ENCODE measurements at regions not wholly inside any gene's neighbourhood (a gene's known extent, or its start where the extent isn't known, plus 50 kb on each side); places are given as distances from the start of the nearest gene placed in this dataset.

DNA sequence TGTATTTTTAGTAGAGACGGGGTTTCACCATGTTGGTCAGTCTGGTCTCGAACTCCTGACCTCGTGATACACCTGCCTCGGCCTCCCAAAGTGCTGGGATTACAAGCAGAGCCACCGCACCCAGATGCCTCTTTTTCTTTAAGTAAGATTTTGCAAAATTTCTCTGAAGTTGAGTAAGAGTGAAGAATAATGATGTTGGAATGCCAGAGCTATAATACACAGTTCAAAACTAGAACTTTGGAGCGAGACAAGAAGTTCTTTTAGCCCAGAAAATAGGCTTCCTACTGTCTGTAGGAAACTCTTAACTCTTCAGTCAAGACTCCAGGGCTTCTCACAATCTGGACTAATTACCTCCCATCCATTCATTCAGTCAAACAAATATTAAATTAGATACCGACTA lies 51.4 kb downstream of the MARCHF4 start:
- DNase-seq, result no peak

DNA sequence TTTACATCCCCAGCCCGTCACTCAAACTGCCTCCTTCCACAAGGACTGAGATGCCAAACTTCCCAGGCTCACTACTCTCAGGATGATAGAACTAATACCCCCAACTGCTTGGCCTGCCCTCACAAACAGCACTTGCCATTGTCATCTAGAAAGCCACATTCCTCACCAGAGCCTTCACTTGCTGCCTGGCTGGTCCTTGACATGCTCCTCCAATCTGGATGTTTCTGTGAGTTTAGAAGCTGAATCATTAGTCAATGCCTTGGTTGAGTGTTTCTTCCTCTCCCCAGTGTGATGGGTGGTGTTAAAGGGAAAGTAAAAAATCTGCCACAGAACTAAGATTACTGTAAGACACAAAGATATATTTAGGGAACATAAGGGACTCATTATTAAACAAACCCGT lies 52.5 kb downstream of the MARCHF4 start:
- DNase-seq, result no peak

DNA sequence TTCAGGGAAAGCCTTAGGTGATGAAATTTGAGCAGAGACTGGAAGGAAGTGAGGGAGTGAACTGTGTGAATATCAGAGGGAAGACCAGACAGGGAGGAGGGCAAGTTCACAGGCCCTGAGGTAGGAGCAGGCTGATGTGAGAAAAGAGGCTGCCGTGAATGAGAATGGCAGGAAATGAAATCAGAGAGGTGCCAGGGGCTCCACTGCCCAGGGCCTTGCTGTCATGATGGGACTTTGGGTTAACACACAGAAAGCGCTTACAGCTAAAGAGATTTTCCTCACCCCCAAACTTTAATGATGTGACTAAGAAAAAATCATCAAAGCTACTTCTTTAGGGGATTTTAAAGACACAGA lies 53.8 kb downstream of the MARCHF4 start:
- DNase-seq, result no peak

DNA sequence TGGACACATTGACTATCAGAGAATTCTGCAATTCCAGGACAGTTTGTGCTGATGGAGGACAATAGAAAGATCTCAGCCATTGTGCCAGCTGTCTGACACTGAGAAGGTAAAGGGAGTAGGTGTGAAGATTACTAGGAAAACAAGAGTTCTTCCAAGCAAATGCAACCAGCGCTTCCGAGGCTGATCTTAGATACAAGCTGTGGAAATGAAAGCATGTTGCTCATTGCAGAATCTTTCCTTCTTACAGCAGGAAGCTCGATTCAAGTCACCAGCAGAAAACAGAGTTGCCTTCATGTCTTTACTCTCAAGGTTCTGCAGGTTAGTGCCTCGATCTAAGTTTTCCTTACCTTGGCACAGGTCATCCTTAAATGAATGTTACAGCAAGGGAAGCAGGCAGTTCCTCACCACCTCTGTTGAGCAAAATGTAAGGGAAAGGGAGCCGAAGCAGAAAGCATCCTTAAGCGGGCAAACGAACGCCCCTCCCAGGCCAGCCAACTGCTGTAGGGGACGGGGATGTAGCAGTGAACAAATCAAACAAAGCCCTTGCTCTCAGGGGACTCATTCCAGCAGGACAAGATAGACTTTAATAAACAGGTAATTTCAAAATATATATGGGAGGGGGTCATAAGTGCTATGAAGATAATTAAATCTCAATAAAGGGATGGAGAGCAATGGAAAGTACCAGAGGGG lies 54.3 kb downstream of the MARCHF4 start:
- DNase-seq, result no peak

DNA sequence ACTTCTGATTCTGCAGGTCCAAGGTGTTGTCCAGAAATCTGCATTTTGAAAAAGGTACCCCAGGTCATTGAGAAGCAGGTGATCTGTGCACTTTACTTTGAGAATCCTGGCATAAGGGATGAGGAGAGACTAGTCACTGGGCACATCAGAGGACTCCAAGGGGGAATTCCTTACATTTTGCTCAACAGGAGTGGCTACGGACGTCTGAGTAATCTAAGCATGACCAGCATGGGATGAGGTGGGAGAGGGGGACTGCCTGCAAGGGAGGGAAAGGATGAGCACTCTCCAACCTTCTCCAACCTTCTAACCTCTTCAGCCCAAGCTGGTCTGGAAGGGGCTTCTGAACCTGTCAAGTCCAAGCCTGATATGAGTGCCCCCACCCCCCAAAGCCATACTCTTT lies 55.5 kb downstream of the MARCHF4 start:
- DNase-seq, result no peak

DNA sequence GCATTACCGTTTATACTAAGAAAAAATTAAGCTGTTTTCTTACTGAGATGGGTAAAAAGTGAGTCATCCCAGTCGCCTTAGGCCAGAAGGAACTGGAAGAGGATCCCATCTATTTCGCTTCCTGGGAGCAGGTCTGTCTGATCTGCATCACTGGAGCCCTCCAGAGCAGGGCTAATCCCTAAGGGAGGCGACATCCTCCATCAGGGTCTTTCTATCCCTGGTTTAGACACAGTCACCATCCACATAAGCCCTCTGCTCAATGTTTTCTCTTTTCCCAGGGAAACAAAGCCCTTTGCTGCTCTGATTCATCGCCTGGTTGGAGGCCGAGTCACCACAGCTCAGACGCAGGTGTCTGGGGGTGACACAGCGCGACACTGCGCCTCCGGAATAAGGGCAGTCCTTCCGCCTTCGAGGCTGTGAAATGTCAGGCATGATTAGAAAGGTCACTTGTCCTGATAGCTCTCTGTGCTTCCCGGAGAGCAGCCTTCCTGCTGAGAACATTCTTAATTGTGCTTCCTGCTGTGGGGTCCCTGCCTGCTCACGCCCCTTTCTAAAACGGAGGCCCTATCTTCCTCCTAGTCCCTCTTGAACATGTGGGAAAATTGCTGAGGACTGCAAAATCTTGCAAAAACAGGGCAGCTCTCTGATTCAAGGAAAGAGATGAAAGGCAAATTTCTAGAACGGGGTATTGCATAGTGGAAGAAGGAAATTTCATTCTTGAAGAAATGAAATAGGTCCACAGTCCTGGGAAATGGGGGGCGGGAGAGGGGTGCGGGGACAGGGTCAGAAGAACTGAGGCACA lies 56.3 kb downstream of the MARCHF4 start:
- no peak for DNase-seq

DNA sequence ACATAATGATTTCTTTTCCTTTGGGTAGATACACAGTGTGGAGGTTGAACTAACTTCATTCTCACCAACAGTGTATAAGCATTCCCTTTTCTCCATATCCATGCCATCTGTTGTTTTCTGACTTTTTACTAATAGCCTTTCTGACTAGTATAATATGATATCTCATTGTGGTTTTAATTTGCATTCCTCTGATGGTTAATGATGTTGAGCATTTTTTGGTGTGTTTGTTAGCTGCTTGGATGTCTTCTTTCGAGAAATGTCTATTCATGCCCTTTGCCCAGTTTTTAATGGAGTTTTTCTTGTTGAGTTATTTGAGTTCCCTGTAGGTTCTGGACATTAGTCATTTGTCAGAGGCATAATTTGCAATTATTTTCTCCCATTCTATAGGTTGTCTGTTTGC lies 59.8 kb downstream of the MARCHF4 start:
- DNase-seq, result no peak

DNA sequence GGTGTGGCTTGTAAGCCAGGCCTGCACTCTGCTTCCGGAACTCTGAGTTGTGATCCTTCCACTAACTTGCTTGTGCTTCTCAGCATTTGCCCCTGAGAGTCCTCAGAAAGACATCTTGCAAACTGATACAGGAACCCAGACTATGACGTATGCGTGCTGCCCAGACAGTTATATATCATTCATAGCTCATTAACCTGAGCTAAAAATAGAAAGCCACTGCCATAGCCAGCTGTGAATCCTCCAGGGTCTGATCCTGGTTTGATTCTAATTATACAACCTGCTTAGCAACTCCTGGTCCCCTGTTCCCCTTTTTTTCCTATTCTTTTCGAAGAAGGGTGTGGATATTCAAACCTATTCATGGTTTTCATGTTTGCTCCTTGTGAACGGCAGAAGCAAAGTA lies 63.7 kb downstream of the MARCHF4 start:
- no peak for DNase-seq

DNA sequence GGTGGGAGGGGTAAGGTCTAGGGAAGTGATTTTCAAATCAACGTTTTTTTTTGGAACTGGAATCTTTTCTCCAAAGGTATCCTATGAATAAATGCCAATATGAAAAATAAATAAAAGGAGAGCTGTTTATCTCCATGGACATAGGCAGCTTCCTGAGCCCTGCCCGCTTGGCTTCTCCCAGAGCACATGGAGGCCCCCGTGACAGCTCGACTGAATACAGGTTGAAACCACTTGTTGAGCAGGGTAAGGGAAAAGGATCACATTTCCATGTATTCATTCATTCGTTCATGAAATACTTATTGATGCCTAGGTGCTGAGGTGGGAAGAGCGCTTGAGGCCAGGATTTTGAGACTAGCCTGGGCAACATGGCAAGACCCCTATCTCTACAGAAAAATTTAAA lies 64.8 kb downstream of the MARCHF4 start:
- DNase-seq, result no peak

DNA sequence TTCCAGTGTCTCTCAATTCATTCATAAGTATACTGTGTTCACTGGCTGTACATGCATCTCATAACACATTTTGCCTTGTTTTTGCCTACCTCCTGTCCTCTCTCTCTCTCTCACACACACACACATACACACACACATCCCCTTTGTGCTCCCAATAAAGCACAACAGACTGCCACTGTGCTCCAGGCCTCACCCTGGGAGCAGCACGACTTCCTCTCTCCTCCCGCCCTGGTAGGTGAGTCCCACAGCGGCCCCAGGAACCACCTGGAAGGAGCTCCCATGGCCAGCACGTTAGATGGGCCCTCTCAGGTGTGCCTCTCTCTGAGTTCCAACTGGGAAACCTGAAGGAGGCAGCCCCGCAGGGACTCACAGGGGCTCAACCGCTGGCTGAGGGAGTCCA lies 65.4 kb downstream of the MARCHF4 start:
- DNase-seq, result no peak

DNA sequence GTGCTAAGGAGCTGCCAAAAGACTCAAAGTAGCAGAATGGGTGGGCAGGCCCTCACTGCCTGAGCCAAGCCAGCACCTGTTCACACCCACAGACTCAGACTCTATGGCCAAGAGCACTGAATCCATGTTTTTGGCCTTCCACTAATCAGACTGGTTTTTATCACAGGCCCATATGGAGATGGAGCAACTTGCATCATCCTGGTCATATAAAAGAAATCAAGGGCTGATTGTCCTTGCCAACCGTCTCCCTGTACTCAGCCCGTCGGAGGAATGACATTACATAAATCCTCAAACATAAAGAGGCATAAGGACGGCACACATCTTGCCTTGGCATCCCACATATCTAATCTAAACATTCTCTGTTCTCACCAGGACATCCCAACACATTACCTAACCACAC lies 66.7 kb downstream of the MARCHF4 start:
- DNase-seq, result no peak

DNA sequence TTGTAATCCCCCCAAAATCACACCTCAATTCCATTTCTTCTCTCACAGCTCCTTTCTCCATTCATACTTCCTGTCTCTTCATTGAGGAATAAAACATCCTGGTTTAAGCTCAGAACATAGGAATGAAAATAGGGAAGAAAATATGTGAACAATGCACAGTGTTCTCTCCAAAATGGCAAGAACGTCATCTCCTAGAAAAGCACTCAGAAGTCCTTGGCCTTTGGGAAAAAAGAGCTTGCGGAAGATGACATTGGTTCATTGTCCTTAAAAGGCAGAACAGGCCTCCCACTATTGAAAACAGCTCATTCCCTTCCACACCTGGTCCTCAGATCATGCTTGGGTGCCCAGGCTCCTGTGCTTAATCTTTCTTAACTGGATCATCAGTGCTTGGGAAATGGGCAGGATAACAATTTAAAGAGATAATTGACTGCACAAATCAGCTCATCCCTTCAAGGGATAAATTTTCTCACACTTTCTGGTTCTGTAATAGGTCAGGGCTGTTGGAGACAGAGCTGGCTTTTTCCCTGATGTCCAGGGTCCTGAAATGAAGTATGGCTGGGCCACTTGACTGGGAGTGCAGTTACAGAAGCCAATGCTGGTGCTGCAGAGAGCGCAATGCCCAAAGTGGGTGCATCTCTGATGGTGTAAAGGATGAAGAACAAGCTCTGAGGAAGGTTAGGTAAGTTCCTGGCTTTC lies 69.2 kb downstream of the MARCHF4 start:
- DNase-seq, result no peak

DNA sequence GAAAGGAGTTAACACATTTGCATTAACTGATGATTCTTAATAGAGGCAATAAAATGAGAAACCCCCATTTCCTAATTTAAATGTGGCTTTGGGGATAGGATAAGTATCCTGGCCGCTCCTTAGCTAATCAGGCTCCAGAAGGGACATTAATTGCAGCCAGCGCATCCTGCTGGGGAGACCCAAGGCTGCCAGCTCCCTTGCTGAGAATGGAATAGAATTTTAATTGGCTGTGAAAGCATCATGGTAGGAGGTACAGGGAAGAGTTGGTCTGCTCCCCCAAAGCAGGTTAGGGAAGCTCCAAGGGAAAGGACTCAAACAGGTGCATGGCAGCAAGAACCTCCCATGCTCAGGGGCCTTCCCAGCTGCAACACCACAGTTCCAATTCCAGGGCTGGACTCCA lies 71.4 kb downstream of the MARCHF4 start:
- no peak for DNase-seq

DNA sequence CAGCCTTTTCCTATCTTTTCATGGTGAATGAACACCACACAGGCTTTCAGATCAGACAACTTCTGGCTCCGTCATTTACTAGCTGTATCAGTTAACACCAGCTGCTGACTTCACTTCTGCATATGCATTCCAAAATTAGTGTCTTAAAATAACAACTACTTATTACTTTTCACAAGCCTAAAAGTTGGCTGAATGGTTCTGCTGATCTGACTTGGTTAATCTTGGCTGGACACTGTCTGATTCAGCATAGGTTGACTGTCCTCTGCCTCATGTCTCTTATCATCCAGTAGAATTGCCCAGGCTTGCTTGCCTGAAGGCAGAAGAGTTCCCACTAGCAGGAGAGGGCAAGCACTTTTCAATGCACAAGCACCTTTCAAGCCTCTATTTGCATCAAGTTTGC lies 72.7 kb downstream of the MARCHF4 start:
- no peak for DNase-seq

DNA sequence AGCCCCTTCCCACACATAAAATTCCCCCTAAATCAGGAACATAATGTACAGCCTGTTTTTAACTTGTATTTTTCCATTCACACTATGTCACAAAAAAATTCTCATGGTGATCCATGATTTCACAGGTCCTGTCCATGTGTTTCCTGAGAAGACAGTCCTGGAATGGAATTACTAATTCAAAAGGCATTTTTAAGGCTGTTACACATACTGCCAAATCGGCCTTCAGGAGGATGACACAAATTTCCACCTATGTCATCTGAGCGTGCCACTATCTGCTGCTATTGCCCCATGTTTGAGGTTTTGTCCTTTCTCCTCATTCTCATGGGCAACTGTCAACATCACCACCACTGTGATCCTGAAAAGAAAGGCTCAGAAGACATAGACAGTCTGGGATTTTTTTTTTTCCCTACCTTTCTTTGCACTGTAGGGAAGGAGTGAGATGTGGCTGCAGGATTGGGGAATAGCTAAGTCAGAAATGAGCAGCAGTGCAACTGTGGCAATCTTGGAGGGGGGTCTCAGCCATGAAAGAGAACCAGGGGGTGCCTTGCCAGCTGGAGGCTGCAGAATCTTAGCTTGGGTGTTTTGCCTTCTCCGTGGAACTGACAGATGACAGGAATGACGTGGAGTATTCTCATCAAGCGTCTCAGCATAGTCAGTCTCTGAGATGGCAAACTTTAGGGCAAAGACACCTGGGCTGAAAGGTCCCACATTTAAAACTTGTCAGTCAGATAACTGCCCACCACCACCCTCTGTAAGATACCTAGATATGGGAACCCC lies 73.4 kb downstream of the MARCHF4 start:
- DNase-seq, result no peak

DNA sequence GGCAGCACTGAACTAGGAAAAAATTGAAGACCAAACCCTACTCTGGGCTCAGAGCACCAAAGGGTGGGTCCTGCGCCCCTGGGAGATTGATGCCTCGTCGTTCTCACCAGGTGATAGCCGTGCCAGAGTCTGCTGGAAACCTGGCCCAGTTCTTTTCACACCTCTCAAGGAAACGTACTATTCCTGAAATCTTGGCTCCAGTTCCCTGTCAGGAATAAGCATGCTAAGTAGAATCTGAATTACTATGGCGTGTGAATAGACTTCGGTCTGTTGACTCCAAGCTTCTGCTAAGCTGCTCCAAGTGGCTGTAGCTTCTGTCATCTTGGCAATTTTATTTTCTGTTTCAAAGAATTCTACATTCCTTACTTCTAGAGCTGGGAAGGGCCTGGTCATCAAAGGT lies 75.4 kb downstream of the MARCHF4 start:
- no peak for DNase-seq

DNA sequence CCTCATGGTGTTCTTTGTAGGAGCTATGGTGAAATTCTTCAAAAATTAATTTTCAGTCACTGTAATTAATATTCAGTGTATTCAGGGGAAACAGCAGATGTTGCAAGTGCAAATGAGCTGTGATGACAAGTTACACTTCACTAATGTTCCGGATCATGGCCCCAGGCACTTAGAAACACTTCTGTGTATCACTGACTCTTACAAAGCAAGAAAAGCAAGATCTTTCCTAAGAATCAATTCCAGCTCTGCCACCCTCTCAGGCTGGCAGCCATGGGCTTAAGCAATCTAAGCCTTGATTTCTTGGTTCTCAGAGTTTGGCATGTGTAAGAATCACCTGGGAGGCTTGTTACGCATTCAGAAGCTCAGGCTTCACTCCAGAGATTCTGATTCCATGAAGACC lies 78.0 kb downstream of the MARCHF4 start:
- no peak for DNase-seq

DNA sequence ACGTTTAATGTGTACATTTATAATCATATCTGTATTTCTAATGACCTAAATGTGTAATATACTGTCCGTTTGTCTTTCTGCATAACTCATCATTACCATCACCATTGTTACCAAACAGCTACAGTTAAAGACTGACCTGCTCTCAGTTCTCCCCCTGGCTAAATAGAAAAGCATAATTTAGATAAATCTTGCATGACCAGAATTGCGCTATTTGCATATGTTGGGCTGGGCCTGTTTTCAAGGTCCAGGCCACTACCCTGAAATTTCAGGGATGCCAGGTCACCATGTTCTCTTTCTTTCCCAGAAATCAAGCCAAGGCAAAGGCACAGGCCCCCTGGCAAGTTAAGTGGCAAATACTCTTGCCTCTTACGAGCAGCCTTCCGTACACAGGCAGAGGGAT lies 78.4 kb downstream of the MARCHF4 start:
- no peak for DNase-seq

DNA sequence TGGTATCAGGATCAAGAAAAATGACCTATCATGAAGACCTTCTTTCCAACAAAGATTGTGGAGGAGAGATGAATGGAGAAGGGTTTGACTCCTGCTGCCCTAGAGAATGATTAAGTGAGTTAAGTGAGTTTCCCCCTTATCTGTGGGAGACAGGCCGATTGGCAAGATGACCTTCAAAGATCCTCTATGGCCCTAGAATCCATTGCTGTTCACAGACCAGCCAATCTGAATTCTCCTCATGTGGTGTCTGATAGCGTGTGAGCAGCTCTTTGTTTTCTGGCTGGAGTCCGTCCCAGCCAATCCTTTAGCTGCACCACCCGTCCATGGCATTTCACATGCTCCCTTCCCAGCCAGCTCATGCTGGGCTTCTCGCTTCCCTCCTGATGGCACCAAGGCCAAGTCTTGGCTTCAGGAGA lies 79.4 kb downstream of the MARCHF4 start:
- DNase-seq, result no peak

DNA sequence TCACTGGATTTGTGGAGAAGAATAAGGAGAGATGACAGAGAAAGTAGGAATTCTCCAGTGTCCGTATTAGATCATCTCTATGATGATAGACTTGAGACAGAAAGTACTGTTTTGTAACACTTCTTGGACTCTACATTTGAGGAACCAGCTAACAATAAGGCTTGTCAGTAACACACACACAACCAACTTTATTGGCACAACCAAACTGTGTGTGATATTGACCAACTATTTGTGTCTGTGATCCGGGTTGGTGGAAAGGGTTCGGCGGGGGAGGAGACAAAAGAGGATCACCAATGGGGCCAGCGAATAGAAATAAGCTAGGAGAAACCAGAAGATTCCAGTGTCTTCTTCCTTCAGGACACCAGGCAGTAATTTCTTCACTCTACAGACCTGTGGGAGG lies 79.8 kb downstream of the MARCHF4 start:
- DNase-seq, result no peak

DNA sequence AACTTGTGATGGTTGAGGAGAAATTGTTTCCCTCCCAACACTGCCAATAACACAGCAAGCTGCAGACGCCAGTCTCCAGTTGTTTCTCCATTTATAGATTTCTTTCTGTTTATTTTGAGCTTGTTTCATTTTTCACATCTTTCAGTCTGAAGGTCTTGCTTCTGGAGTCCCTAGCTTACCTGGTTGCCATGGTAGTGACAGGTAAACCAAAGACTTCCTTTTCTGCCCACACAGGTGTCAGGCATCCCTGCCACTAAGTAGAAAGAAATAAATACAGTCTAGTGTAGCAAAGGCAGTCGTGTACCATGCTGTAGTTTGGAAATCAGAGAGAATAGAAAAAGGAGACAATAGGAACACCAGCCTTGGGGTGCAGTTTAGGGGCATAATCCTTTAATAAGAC lies 82.8 kb downstream of the MARCHF4 start:
- no peak for DNase-seq

DNA sequence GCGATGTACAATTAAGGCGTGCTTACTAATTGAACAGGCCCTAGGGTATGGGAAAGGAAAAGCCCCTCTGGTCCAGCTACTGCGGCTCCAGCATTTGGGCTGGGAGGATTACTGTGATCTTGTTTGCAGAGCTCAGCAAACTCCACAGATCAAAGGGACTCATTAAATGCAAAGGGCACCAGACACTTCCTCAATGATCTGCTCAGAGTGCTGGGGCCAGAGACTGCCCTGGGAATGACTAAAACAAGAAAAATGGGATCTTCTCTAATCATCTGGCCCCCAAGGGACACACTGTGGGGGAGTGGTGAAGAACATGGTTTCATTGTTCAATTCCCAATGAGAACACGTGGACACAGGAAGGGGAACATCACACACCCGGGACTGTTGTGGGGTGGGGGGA lies 85.0 kb downstream of the MARCHF4 start:
- DNase-seq, result no peak

DNA sequence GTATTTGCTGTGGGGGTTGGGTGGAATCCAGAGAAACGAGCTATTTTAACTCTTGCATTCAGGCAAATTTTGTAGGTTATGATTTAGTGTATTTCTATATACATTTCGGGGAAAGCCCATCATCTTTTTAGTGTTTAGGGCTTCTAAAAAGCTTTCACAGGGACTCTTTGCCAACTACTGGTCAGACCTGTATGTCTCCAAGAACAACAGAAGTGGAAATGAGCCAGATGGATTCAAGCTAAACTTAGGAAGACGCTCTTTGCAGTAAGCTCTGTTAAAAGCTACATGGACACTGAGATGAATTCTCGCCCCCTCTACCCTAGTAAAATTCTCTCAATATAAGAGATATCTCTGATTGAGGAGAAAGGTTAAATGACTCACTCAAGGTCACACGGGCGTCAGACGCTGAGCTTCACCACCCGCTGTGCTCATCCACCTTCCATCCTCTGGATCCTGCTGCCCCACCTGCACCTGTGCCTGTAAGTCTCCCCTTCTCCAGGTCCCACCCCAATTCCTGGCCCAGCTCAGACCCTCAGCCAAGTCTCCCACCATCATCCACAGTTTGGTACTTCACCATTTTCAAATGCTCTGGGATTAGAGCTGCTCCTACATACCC lies 85.6 kb downstream of the MARCHF4 start:
- no peak for DNase-seq

Data from hindlimb muscle (tissue), 1 donor.